ENCODE measurements at regions not wholly inside any gene's neighbourhood (a gene's known extent, or its start where the extent isn't known, plus 50 kb on each side); places are given as distances from the start of the nearest gene placed in this dataset.

DNA sequence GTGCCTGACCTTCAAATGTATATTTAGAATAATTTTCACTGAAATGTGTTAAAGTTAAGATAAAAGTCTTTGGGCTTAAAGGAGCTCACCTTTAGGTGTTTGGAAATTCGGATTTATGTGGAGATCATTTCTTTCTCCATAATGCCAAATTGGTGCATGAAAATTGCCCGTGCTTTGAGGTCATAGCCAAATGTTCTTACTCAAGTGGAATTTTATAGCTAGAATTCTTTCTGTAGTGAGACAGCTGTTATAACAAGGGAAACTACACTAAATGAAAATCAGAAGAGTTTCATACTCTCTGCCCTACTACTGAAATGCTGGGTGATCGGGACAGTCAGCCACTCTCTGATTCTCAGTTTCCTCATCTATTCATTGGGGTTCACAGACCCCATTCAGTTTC lies 89.5 kb upstream of the DBX1 start:
- TF ChIP-seq YY1 (IDR thresholded peaks at IDR 0.05) (no peak), RXRA (IDR thresholded peaks at IDR 0.05) (no peak), NR2F2 (IDR thresholded peaks at IDR 0.05) (no peak), JUND (IDR thresholded peaks at IDR 0.05) (no peak), EGR1 (IDR thresholded peaks at IDR 0.05; ENCODE audit: low read depth in 2 of 2) (no peak)
- TF ChIP-seq, protein P1, sequence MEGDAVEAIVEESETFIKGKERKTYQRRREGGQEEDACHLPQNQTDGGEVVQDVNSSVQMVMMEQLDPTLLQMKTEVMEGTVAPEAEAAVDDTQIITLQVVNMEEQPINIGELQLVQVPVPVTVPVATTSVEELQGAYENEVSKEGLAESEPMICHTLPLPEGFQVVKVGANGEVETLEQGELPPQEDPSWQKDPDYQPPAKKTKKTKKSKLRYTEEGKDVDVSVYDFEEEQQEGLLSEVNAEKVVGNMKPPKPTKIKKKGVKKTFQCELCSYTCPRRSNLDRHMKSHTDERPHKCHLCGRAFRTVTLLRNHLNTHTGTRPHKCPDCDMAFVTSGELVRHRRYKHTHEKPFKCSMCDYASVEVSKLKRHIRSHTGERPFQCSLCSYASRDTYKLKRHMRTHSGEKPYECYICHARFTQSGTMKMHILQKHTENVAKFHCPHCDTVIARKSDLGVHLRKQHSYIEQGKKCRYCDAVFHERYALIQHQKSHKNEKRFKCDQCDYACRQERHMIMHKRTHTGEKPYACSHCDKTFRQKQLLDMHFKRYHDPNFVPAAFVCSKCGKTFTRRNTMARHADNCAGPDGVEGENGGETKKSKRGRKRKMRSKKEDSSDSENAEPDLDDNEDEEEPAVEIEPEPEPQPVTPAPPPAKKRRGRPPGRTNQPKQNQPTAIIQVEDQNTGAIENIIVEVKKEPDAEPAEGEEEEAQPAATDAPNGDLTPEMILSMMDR (IDR thresholded peaks at IDR 0.05; ENCODE audit: low read depth, low read length, missing input control) = no peak

Data from liver (tissue), 3 donors.